ENCODE measurements at regions not wholly inside any gene's neighbourhood (a gene's known extent, or its start where the extent isn't known, plus 50 kb on each side); places are given as distances from the start of the nearest gene placed in this dataset.

DNA sequence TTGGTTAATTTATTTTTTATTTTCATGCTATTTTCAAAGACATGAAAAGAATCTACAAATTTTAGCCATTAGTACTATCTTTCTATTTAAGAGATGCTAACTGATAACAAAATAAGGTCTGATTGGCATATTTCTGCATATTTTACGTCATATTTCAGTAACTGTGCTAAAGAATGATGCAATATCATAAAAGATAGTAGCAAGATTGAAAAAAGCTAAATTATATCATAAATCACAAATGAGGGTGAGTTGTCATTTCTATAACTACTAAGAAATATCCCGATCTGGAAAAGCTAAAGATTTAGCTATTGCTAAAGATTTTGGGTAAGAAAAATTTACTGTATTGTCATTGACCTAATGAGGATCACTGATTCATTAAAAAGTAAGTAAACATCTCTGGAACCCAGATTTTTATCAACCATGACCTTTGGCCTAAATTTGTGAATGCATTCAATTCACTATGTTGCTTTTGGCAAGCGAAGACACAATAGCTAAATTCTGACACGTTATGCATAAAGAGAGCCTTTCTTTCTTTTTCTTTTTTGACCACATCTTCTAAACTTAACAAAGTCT is 103.6 kb downstream of the HPGD start:
- TF ChIP-seq SPI1 (IDR thresholded peaks at IDR 0.05; ENCODE audit: borderline replicate concordance, low read depth) = no peak
- no peak for TF ChIP-seq GABPA (IDR thresholded peaks at IDR 0.05; ENCODE audit: low read depth)
- TF ChIP-seq, protein P1, sequence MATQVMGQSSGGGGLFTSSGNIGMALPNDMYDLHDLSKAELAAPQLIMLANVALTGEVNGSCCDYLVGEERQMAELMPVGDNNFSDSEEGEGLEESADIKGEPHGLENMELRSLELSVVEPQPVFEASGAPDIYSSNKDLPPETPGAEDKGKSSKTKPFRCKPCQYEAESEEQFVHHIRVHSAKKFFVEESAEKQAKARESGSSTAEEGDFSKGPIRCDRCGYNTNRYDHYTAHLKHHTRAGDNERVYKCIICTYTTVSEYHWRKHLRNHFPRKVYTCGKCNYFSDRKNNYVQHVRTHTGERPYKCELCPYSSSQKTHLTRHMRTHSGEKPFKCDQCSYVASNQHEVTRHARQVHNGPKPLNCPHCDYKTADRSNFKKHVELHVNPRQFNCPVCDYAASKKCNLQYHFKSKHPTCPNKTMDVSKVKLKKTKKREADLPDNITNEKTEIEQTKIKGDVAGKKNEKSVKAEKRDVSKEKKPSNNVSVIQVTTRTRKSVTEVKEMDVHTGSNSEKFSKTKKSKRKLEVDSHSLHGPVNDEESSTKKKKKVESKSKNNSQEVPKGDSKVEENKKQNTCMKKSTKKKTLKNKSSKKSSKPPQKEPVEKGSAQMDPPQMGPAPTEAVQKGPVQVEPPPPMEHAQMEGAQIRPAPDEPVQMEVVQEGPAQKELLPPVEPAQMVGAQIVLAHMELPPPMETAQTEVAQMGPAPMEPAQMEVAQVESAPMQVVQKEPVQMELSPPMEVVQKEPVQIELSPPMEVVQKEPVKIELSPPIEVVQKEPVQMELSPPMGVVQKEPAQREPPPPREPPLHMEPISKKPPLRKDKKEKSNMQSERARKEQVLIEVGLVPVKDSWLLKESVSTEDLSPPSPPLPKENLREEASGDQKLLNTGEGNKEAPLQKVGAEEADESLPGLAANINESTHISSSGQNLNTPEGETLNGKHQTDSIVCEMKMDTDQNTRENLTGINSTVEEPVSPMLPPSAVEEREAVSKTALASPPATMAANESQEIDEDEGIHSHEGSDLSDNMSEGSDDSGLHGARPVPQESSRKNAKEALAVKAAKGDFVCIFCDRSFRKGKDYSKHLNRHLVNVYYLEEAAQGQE (IDR thresholded peaks at IDR 0.05; ENCODE audit: insufficient replicate concordance, low read depth) = no peak
- TF ChIP-seq, protein P2, sequence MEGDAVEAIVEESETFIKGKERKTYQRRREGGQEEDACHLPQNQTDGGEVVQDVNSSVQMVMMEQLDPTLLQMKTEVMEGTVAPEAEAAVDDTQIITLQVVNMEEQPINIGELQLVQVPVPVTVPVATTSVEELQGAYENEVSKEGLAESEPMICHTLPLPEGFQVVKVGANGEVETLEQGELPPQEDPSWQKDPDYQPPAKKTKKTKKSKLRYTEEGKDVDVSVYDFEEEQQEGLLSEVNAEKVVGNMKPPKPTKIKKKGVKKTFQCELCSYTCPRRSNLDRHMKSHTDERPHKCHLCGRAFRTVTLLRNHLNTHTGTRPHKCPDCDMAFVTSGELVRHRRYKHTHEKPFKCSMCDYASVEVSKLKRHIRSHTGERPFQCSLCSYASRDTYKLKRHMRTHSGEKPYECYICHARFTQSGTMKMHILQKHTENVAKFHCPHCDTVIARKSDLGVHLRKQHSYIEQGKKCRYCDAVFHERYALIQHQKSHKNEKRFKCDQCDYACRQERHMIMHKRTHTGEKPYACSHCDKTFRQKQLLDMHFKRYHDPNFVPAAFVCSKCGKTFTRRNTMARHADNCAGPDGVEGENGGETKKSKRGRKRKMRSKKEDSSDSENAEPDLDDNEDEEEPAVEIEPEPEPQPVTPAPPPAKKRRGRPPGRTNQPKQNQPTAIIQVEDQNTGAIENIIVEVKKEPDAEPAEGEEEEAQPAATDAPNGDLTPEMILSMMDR (IDR thresholded peaks at IDR 0.05; ENCODE audit: insufficient read depth, low read length) = no peak
- TF ChIP-seq POLR2AphosphoS5 (IDR thresholded peaks at IDR 0.05; ENCODE audit: low read depth) = no peak
- Histone ChIP-seq H3K27ac (replicated peaks) (no peak overlapping the region), H3K27me3 (ENCODE audit: insufficient read depth, poor library complexity, severe bottlenecking) (no peaks in the 10 kb centered on the region), H3K4me3 (replicated peaks; ENCODE audit: insufficient read depth, low read length) (no peak overlapping the region)
- no peak for DNase-seq (ENCODE audit: low read depth in 1 of 2, low spot score in 1 of 2)

DNA sequence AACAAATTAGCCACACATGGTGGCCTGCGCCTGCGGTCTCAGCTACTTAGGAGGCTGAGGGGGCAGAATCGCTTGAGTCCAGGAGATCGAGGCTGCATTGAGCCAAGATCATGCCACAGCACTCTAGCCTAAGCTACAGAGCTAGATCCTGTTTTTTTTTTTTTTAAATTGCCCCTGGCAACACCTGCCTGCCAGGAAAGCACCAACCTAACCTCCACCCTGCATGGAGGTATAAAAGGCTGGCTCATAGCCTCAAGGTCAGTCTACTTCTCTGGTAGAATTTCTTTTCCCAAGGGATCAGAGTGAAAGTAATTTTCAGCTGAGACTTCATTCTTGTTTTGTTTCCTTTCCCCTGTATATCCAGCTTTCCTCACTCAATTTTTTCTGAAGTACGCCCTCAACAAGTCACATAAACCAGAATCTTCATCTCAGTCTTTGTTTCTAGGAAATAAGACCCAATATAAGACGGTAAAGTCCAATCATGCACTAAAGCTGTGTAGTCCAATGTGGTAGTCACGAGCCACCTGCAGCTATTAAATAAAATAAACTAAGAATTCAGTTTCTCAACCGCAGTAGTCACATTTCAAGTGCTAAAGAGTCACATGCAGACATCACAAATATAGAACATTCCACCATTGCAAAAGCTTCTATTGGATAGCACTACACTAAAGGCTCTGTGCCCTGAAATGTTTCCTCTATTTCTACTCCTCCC is 113.3 kb downstream of the HPGD start:
- H3K4me3 ChIP-seq (replicated peaks; ENCODE audit: insufficient read depth, low read length) = no peak overlapping the region
- TF ChIP-seq, protein P2 (IDR thresholded peaks at IDR 0.05; ENCODE audit: insufficient read depth, low read length) = no peak
- TF ChIP-seq, protein P1 (IDR thresholded peaks at IDR 0.05; ENCODE audit: insufficient replicate concordance, low read depth) = no peak
- TF ChIP-seq POLR2AphosphoS5 (IDR thresholded peaks at IDR 0.05; ENCODE audit: low read depth) = no peak
- no peak for TF ChIP-seq GABPA (IDR thresholded peaks at IDR 0.05; ENCODE audit: low read depth)
- no peak for TF ChIP-seq SPI1 (IDR thresholded peaks at IDR 0.05; ENCODE audit: borderline replicate concordance, low read depth)
- H3K27ac ChIP-seq (replicated peaks) = no peak overlapping the region
- H3K27me3 ChIP-seq (ENCODE audit: insufficient read depth, poor library complexity, severe bottlenecking) = no peaks in the 10 kb centered on the region
- DNase-seq (ENCODE audit: low read depth in 1 of 2, low spot score in 1 of 2) = no peak

DNA sequence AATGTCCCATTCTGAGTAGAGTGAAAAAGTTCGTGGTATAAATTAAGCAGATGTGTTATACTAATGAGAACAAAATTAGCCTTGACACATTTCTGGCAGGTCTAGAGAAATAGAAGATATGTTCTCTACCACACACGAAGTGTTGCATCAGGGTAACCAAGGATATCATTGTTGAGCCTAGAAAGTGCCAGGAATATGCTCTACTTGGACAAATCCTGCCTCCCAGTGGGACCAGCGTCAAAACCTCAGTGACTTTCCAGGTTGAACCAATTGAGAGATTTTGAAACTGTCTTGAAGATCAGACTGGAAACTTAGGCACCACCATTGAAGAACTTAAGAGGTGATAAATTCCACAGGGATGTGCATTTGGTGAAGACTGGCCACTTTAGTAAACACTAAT is 115.9 kb downstream of the HPGD start:
- TF ChIP-seq POLR2AphosphoS5 (IDR thresholded peaks at IDR 0.05; ENCODE audit: low read depth) (no peak), GABPA (IDR thresholded peaks at IDR 0.05; ENCODE audit: low read depth) (no peak), SPI1 (IDR thresholded peaks at IDR 0.05; ENCODE audit: borderline replicate concordance, low read depth) (no peak)
- TF ChIP-seq, protein P2 (IDR thresholded peaks at IDR 0.05; ENCODE audit: insufficient read depth, low read length) = no peak
- TF ChIP-seq, protein P1 (IDR thresholded peaks at IDR 0.05; ENCODE audit: insufficient replicate concordance, low read depth) = no peak
- Histone ChIP-seq H3K4me3 (replicated peaks; ENCODE audit: insufficient read depth, low read length) (no peak overlapping the region), H3K27ac (replicated peaks) (no peak overlapping the region), H3K27me3 (ENCODE audit: insufficient read depth, poor library complexity, severe bottlenecking) (no peaks in the 10 kb centered on the region)
- DNase-seq (ENCODE audit: low read depth in 1 of 2, low spot score in 1 of 2) = no peak
